ES-I3 (cell line): ENCODE measurements at regions not wholly inside any gene's neighbourhood (a gene's known extent, or its start where the extent isn't known, plus 50 kb on each side); places are given as distances from the start of the nearest gene placed in this dataset.

ENCODE experiments used
- H3K36me3 ChIP-seq: 2 replicates; pipeline ENCODE4 v1.6.1; 2013; ENCODE audit warnings: mild to moderate bottlenecking, low read length, control low read depth, moderate library complexity; ENCODE audit not compliant: insufficient read depth
- H3K4me1 ChIP-seq: 2 replicates; pipeline ENCODE4 v1.6.1; 2013; ENCODE audit warnings: mild to moderate bottlenecking, control low read depth, low read length; ENCODE audit not compliant: insufficient read depth
- H3K9ac ChIP-seq: 2 replicates; pipeline ENCODE4 v1.6.1; 2013; ENCODE audit warnings: low read depth, mild to moderate bottlenecking, low read length, moderate library complexity
- H3K9me3 ChIP-seq: 2 replicates; pipeline ENCODE4 v1.6.1; 2013; ENCODE audit warnings: mild to moderate bottlenecking, low read length, moderate library complexity; ENCODE audit not compliant: control insufficient read depth, insufficient read depth

DNA sequence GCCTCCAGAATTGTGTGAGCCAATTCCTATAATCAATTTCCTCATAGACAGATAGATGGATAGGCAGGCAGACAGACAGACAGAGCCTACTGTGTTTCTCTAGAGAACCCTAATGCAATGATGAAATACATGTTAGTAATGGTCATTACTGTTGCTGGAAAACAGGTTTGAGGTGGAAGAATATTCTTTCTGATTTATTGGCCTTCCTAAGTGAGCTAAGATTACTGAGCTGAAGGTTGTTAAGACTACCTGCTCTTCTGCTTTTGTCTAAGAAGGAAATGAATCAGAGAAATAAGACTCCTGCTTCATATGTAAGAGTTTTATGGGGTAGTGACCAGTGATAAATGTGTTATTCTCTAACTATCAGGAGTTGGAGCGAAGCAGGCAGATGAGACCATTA, 219.9 kb downstream of the ELAVL2 start:
- no peaks in the 10 kb centered on the region for H3K9me3 ChIP-seq
- H3K4me1 ChIP-seq: 0 out of 2 replicates have a peak, but pooled peaks cover 4% of the 10 kb centered on the region
- no peaks in the 10 kb centered on the region; the same call in 1 of the 2 replicates for H3K36me3 ChIP-seq
- no peak overlapping the region for H3K9ac ChIP-seq

DNA sequence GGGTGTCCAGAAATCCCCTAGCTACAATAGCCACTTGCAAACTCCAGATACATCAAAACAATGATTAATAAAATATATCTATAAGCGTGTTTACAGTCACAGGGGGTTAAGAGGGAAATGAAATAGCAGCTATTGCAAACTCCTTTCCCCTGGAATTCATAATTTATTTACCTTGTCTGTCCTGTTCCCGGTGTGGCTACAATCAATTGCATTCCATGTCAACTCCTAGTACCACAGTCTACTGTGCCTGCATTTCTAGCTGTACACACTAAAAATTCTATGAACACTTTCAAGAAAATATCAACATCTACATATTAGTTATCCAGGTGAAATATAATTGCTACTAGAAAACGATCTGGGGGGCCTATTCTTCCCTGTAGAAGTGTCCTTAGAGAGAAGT, 217.6 kb downstream of the ELAVL2 start:
- Histone ChIP-seq H3K9ac (no peak overlapping the region), H3K36me3 (peaks cover 3% of the 10 kb centered on the region; the same call in 1 of the 2 replicates), H3K4me1 (0 out of 2 replicates have a peak, but pooled peaks cover 4% of the 10 kb centered on the region), H3K9me3 (no peaks in the 10 kb centered on the region)

GRCh38 chr9:23611869-23612268, 214.2 kb downstream of the ELAVL2 start:
- H3K36me3 ChIP-seq: peaks cover 3% of the 10 kb centered on the region; the same call in 1 of the 2 replicates
- no peaks in the 10 kb centered on the region for H3K9me3 ChIP-seq
- H3K4me1 ChIP-seq: no peaks in the 10 kb centered on the region
- no peak overlapping the region for H3K9ac ChIP-seq

DNA sequence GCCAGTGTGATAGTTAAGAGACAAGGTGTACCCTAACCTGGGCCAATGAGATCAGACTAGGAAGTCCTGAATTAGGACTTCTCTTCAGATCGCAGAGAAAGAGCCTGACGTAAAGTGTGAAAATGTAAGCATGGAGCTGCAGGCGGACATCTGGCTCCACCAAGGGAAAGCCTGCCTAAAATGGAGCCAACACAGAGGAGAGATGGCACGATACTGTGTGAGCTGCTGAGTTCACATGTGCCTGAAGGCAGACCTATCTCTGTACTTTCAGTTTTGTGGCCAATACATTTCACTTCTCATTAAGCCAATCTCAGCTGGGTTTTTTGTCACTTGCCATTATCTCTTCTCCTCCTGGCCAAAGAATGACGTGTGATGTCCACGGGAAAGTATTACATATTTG, 210.5 kb downstream of the ELAVL2 start:
- Histone ChIP-seq H3K9me3 (no peaks in the 10 kb centered on the region), H3K4me1 (no peaks in the 10 kb centered on the region), H3K36me3 (peaks cover 3% of the 10 kb centered on the region; the same call in 1 of the 2 replicates), H3K9ac (no peak overlapping the region)

- H3K36me3 ChIP-seq: no peaks in the 10 kb centered on the region
- H3K9ac ChIP-seq: no peak overlapping the region
- no peaks in the 10 kb centered on the region for H3K9me3 ChIP-seq
- H3K4me1 ChIP-seq: peaks cover 18% of the 10 kb centered on the region; the same call in 1 of the 2 replicates
These were observed 204.9 kb downstream of the ELAVL2 start for GRCh38 chr9:23621188-23621587.

GRCh38 chr9:23621924-23622323, 204.1 kb downstream of the ELAVL2 start:
- Histone ChIP-seq H3K36me3 (no peaks in the 10 kb centered on the region), H3K9me3 (no peaks in the 10 kb centered on the region), H3K9ac (no peak overlapping the region), H3K4me1 (peaks cover 18% of the 10 kb centered on the region; the same call in 1 of the 2 replicates)

DNA sequence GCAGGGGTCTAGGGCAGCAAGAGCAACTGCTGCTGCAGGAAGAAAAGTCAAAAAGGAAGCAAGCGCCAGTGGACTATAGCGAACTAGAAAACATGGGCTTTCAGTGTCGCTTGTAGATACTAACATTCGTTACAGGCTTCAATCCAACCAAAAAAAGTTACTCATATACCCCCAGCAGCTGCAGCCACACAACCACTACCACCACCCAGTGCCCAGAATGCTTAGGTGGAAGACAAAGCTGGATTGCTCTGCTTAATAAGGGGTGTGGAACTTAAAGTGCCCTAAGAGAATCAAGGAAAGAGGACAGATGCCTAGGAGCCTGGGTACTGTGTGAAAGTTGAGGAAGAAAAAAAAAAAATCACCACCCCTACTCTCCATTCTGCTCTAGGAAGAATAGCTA, 203.6 kb downstream of the ELAVL2 start:
- Histone ChIP-seq H3K9ac (no peak overlapping the region), H3K4me1 (peaks cover 18% of the 10 kb centered on the region; the same call in 1 of the 2 replicates), H3K36me3 (no peaks in the 10 kb centered on the region), H3K9me3 (no peaks in the 10 kb centered on the region)

- no peak overlapping the region for H3K9ac ChIP-seq
- H3K36me3 ChIP-seq: no peaks in the 10 kb centered on the region
- no peaks in the 10 kb centered on the region for H3K4me1 ChIP-seq
- H3K9me3 ChIP-seq: no peaks in the 10 kb centered on the region
These were observed 195.6 kb downstream of the ELAVL2 start for GRCh38 chr9:23630488-23630887.

DNA sequence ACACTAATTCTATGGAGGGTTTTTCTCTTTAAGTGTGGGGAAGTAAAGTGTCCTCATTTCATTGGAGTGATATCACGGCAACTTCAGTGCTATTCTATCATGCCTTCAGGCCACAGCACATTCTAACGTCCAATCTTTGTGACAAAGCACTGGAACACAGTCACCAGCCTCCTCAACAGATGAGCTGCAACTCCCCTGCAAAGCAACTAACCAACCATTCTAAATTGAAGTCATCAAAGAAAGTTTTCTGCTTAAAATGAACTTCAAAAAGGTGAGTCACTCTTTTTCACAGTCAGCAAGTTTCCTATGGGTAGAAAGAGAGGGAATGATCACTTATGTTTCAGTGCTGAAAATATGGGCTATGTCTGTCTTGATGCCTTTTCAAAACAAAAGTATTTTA, 190.8 kb downstream of the ELAVL2 start:
- Histone ChIP-seq H3K9ac (no peak overlapping the region), H3K36me3 (no peaks in the 10 kb centered on the region), H3K9me3 (no peaks in the 10 kb centered on the region), H3K4me1 (no peaks in the 10 kb centered on the region)

DNA sequence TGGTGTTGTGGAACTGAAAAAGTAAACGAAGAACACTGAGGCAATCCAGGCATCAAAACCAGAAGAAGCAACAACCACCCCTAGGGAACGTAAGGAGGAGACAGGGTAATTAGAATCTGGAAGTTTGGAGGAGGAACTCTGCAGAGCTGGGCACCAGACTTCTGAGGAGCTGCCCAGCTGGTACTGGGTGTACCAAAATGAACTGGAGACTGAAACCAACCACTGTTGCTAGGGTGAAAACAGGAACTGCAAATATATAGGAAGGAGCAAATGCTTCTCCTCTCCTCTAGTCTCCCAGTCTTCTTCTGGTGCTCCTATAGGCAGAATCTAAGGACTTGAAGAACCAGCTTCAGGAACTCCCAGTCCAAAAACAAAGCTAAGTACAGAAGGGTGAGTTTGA, 189.8 kb downstream of the ELAVL2 start:
- Histone ChIP-seq H3K4me1 (no peaks in the 10 kb centered on the region), H3K36me3 (no peaks in the 10 kb centered on the region), H3K9me3 (no peaks in the 10 kb centered on the region), H3K9ac (no peak overlapping the region)

DNA sequence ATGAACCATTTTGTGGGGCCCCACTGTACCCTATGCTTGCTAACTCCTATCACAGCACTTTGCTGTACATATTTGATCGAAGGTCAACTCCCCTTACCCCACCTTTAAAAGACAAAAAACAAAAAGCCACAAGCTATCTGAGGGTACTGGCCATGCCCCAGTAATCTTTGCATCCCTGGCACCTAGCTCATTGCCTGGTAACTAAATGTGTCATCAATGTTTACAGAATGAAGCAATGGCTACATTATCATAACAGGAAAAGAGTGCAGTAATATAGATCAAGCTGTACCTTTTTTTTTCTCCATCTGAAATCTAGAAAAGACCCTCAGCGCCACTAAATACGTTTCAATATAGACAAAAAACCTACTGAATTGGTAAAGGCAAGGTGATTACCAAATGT, 188.0 kb downstream of the ELAVL2 start:
- H3K9ac ChIP-seq: no peak overlapping the region
- no peaks in the 10 kb centered on the region for H3K36me3 ChIP-seq
- no peaks in the 10 kb centered on the region for H3K4me1 ChIP-seq
- H3K9me3 ChIP-seq: no peaks in the 10 kb centered on the region

DNA sequence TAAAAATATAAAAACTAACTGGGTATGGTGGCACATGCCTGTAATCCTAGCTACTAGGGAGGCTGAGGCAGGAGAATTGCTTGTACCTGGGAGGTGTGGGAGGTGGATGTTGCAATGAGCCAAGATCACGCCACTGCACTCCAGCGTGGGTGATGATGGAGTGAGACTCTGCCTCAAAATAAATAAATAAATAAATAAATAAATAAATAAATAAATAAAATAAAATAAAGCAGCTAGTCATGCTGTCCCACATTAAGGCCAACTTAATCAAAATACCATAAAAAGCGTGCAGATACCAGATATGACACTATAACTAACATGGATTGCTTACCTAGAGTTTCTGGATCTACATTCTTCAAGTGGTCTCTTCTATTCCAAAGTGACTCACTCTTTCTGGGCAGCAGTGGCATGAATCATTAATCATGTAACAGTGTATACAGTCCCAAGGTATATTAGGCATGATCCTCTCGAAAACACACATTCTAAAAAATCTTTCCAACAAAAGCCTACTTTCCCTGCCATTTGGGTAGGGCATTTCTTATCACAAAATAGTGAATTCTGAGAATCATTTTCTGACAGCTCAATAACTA, 187.1 kb downstream of the ELAVL2 start:
- H3K4me1 ChIP-seq: no peaks in the 10 kb centered on the region
- H3K9ac ChIP-seq: no peak overlapping the region
- no peaks in the 10 kb centered on the region for H3K36me3 ChIP-seq

More for the DNA sequence above, 187.1 kb downstream of the ELAVL2 start:
- no peaks in the 10 kb centered on the region for H3K9me3 ChIP-seq
